Stimulated activated CD4-positive, alpha-beta T cell treated with anti-CD3 and anti-CD28 coated beads, Interleukin-15, amount 100 ng/mL, for 24 hours (primary cell): ENCODE measurements at regions not wholly inside any gene's neighbourhood (a gene's known extent, or its start where the extent isn't known, plus 50 kb on each side); places are given as distances from the start of the nearest gene placed in this dataset.
"Not testable (repeated sequence)": the region's sequence is repeated elsewhere in the genome, so short reads cannot be mapped to it uniquely, and the experiment has no call there.

Source experiments
- DNase-seq: peaks from one replicate; pipeline ENCODE4 v3.0.0-alpha.2; 2020

GRCh38 chr4:56134834-56135233, 186.1 kb downstream of the CEP135 start:
- not testable (repeated sequence) for DNase-seq

DNA sequence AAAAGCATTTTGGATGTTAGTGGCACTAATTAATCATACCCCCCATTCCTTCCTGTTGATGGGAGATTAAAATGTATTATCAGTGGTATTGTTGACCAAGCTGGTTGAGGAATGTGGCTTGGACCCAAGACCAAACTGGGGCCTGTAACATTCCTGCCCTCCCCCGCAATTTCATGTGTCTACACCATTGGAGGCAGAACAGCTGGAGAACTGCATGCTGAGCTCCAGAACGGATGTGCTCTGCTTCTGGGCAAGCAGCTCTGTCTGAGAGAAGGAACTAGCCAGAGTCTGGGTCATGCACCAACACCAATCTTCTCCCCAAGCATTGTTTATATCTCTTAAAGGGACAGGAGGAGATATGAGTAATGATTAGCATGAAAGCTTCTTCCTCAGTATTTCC, 185.5 kb downstream of the CEP135 start:
- no peak for DNase-seq

DNA sequence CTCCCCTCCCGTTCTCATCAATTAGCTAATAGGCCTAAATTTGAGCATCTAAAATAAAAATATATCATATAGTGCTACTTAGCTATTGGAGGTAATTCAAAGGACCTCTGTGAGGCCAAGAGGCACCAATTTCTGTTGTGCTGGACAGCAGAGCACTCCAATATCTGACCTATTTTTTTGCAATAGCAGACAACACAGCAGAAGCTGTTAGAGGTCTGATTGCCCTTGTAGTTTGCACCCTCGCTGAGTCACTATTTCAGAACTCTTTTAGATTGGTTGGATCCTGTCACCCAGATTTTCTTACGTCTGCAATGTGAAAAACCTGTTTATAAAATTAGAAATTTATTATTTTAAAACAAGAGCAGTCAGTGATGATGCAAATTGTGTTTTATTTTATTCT, 184.1 kb downstream of the CEP135 start:
- no peak for DNase-seq

- not testable (repeated sequence) for DNase-seq
These were observed 183.4 kb downstream of the CEP135 start for GRCh38 chr4:56132188-56132587.

DNA sequence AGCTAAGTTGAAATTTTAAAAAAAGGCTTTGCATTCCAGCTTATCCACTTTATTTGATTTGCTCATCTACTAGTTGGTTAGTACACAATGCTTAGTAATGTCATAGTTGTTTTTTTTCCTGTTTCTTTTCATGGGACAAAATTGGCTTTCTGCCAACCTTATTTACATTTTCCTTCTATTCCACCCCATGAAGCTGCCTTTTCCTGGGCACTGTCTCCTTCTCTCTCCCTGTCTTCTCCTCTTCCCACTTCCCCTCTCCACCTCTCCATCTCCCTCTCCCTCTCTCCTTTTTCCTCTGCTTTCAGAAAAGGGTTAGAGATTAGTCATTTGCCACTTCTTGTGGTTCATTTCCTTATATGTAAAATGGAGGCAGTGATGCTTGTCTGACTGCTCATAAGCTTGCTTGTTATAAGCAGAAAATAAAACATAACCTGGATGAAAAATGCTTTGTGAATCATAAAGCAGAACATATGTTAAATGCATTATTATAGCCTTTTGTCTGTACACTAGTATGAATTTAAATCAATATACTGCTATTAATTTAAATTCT, 181.9 kb downstream of the CEP135 start:
- DNase-seq, result no peak

GRCh38 chr4:56129431-56129861, 180.7 kb downstream of the CEP135 start:
- peak; percentile 32 for DNase-seq

DNA sequence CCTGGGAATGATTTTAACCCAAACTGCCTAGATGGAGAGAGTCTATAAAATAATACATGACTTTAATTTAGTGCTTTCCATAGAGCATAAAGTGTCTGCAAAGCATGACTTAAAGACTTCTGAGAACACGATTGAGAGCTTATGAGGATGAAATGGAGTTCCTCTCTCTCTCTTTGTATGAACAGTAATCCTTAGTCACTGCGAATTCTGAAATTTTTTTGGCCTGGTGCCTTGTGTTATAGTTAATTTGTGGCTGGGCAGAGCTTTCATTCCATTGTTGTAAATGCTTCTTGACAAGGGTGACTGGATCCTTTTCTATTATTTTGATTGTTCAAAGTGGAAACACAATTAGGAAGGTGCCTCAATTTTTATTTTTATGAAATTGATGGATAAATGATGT, 179.5 kb downstream of the CEP135 start:
- no peak for DNase-seq

DNA sequence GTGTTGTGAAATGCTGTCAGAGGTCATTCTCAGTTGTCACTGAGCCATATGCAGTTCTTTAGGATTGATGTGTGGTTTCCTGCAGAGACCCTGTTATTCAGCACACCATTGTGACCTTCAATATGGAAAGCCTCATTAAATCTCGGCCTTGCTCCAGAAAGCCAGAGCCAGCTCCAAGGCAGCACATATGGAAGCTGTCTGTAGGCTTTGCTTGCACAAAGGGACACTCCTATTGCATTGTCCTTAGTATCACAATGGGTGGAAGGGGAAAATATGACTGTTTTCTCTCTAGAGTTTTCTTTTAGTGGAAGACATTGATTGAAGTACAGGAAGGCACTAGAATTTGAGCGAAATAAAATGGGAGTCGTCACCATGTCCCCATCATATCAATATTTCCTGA, 179.0 kb downstream of the CEP135 start:
- no peak for DNase-seq

GRCh38 chr4:56123547-56123946, 174.8 kb downstream of the CEP135 start:
- no peak for DNase-seq

GRCh38 chr4:56123051-56123450, 174.3 kb downstream of the CEP135 start:
- DNase-seq, result no peak

DNA sequence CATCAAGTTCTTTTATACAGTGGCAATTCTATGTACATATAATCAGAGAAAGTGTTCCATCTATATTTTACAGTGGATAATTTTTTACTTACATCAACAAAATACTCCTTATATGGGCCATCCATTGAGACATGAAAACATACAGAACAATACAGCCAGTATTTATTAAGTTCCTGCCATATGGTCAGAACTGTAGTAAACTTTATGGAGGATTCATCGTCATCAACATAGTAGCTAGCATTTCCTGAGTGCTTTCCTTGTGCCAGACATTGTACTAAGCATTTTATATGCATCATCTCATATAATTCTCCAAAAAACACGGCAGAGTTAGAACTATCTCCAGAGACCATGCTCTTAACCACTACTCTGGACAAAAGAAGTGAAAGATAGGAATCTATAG, 170.1 kb downstream of the CEP135 start:
- DNase-seq, result no peak

DNA sequence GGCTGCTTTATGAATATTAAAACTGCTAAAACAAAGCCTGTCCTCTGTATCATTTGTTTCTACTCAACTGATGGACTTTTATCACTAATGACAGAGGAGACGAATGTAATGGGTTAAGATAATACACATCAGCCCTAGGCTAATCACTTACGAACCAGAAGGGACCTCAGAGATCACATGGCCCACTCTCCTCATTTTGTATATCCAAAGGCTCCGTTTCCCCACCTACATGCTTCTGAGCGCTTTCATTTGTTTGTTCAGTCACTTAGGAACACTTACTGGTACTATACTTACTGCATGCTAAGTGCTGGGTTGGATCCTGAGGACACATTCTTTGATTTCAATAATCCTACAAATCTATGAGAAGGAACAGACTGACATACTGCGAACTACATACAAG, 169.3 kb downstream of the CEP135 start:
- DNase-seq, result no peak

GRCh38 chr4:56115898-56116297, 167.2 kb downstream of the CEP135 start:
- no peak for DNase-seq

GRCh38 chr4:56112377-56112776, 163.6 kb downstream of the CEP135 start:
- no peak for DNase-seq

DNA sequence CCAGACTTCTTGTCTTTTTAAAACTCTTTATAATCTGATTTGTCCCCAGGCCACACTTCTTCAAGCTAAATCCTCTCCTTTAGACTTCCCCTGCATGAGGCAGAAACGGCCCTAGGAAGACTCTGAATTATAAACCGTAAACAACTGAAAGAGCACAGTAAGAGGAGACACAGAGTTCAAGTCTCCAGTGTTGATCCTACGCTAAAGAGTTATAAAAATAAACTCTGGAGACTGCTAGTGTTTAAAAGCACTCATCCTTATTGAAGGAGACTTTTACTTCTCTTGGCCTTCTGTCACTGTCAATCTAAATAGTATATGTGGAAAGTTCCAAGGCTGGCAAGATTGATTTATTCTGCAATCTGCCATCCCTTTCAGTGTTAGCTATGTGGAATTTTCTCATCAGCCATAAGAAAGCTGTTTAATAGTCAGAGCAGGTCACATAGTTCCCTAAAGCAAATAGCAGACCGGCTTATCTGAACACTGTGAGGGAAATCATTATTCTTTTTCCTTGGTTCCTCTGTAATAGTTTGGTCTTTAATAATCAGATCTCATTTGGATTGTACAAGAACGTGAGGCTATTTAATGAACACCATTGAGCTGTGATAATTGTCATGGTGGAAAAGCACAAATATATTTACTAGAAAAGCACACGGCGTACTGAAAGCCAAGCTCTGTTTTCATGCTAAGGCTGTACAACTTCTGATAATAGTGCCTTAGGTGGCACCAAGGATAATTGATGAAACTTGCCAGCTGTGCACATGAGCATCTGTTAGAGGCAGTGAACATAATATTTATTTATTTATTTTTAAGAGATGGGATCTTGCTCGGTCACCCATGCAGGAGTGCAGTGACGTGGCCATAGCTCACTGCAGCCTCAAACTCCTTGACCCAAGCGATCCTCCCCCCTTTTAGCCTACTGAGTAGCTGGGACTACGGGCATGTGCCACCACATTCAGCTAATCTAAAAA, 157.7 kb downstream of the CEP135 start:
- no peak for DNase-seq

- no peak for DNase-seq
These were observed 155.4 kb downstream of the CEP135 start for GRCh38 chr4:56104188-56104587.

DNA sequence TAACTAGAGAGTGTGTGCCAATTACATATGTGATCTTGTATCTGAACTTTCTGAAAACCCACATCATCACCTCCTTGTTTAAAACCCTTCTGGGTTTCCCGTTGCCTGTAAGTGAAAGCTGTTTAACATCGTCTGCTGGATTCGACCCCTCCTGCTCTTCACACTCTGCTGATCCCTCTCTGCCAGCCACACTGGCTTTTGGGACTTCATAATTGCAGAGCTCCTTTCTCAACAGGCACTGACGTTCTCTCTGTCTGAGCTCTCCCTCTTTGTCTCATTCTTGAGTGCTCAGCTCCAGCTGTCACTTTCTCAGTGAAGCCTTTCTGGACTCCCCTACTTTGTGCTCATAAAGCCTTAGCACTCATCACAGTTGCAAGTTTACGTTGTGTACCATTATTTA, 153.9 kb downstream of the CEP135 start:
- no peak for DNase-seq

GRCh38 chr4:56099378-56099786, 150.6 kb downstream of the CEP135 start:
- no peak for DNase-seq

GRCh38 chr4:56093576-56093975, 144.8 kb downstream of the CEP135 start:
- no peak for DNase-seq

DNA sequence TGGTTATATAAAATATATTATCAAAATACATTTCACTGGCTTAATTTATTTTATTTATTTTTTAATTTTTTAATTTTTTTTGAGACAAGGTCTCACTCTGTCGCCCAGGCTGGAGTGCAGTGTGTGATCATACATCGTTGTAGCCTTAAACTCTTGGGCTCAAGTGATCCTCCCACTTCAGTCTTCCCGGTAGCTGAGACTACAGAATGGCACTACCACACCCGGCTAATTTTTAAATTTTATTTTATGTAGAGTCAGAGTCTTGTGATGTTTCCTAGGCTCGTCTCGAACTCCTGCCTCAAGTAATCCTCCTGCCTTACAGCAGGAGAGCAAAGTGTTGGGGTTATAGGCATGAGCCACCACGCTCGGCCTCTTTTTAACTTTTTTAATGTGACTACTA, 143.8 kb downstream of the CEP135 start:
- no peak for DNase-seq

DNA sequence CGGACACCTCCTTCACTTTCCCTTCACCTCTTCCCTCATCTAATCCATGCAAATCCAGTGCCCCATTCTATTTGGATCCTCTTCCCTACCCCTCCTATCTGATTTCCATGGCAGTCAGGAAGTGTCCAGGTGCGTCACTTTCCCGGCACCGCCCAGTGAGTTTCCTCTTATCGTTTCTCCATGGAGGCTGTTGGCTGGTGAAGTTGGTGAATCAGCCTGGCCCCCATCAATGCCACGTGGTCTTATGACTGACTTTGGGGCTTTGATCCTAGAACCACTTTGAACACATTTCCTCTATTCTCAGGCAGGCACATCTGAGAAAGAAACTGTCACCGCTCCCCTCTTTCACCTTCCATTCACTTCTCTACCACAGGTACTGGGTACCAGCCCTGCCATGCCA, 137.8 kb downstream of the CEP135 start:
- no peak for DNase-seq

DNA sequence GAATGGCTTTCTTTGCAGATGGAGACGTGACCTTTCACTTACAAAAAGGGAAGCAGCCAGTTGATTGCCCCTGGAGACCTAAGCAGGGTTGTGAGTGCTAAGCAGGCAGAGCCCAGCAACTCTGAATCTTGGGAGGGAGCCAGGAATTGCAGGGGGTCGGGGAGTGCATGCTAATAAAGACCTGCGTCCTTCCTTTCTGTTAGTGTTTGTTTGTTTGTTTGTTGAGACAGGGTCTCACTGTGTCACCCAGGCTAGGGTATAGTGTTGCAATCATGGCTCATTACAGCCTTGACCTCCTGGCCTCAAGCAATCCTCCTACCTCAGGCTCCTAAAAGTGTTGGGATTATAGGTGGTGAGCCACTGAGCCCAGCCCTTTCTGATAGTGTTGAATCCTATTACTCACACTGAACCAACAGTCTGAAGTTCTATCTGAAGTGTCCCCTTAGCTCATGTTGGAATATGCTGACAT, 137.4 kb downstream of the CEP135 start:
- DNase-seq, result no peak

DNA sequence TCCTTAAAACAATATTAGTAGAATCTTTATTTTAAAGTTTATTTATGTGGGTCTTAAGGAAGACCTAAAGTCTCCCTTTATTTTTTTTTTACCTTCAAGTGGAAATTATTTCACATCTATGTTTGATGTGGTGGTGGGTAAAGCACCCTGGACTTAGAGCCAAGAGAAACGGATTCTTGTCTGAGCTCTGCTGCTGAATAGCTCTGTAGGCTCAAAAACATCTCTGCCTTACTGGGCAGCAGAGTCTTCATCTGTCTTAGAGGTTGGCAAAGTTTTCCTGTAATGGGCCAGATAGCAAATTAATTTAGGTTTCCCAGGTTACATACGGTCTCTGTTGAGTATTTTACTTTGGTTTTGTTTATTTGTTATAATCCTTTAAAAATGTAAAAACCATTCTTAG, 136.5 kb downstream of the CEP135 start:
- DNase-seq, result no peak

DNA sequence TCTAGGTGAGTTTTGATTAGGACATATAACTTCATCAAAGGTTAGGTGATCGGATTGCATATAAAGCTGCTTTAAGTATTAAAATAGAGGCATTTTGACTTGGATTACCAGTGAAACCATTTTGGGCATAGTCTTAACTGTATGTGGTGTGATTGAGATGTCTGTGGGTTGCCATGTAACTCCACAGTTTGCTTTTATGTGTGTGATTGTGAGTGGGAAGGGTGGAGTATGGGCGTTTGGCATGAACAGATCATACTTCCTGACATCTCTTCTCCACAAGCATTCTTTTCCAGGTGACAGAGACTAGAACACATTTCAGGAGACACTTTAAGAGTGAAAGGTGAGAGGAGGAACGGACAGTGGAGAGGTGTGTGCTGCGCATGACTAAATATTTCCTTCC, 136.1 kb downstream of the CEP135 start:
- DNase-seq, result no peak
